GM12892 (cell line): ENCODE measurements at regions not wholly inside any gene's neighbourhood (a gene's known extent, or its start where the extent isn't known, plus 50 kb on each side); places are given as distances from the start of the nearest gene placed in this dataset.

Source experiments
- POLR2A ChIP-seq: IDR thresholded peaks from 2 replicates; pipeline ENCODE4 v1.6.1; 2011; ENCODE audit warnings: low read depth, low read length, control low read depth
- POLR2AphosphoS5 ChIP-seq: IDR thresholded peaks from 2 replicates; pipeline ENCODE4 v1.6.1; 2011; ENCODE audit warnings: low read depth, low read length, control low read depth
- TAF1 ChIP-seq: IDR thresholded peaks from 2 replicates; pipeline ENCODE4 v1.6.1; 2011; ENCODE audit warnings: low read depth, mild to moderate bottlenecking, control low read depth, low read length, borderline replicate concordance

DNA sequence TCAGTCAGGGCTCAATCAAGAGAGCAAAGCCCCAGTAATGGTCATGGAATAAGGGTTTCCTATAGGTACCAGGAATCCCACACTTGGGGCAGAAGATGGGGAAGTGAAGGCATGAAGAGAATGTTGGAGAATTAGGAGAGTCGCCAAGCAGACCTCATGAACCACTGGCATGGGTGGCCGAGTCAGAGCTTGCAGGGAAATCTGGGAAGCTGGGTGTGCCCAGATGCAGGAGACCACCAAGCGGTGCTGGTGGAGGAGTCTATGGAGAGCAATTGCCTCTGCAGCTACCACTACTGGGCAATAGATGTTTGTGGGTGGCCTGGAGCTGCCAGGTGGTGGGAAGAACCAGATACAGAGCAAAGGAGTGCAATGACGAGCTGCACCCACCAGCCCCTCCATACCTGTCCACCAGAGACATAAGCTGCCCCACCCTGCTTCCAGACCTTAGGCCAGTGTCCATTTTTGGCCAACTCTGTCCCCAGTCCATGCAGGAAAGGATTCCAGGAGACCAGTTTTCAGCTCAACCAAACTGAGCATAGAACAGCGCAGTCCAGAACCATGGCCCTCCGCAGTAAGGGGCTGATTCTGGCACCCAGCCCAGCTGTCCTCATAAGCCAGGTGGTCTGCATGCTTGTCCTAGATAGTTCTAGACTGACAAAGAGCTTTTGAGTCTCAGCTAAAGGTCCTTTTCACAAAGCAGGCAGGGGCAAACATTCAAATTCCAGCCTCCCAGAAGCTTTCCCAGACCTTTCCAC is 323.9 kb downstream of the GADD45G start:
- no peak for TF ChIP-seq POLR2AphosphoS5
- no peak for TF ChIP-seq POLR2A
- no peak for TF ChIP-seq TAF1
